ENCODE measurements at regions not wholly inside any gene's neighbourhood (a gene's known extent, or its start where the extent isn't known, plus 50 kb on each side); places are given as distances from the start of the nearest gene placed in this dataset.

DNA sequence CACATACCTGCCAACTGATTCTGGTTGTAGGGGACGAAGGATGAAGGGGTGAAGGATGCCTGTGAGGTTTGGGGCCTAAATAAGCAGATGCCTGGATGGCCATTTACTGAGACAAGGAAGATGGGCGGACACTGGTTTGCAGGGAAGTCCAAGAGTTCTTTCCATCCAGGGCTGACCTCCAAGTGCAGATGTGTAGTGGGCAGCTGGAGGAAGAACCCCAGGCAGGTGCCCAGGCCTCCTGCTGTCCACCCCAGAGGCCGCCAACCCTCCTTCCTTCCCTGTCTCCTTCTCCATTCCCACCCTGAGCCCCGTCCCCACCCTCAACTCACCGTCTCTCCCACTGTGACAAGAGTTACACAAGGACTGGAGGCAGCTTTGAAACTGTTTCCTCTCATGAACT, 171.5 kb downstream of the KATNAL1 start:
- Histone ChIP-seq H3K4me1 (peaks cover 6% of the 10 kb centered on the region), H3K27me3 (ENCODE audit: low read depth) (0 out of 2 replicates have a peak, but pooled peaks cover 3% of the 10 kb centered on the region), H3K4me3 (no peak overlapping the region), H3K9me3 (no peaks in the 10 kb centered on the region), H3K36me3 (replicated peaks) (no peaks in the 10 kb centered on the region)
- in situ Hi-C loops (cut with MboI; ENCODE audit: low sequenced_read_pairs) = loop anchor here (10.0 to 25.0 kb wide), 3 partner anchors 199 to 901 kb away; no protein-coding TSS in a partner anchor
- no peak for DNase-seq (ENCODE audit: low spot score in 2 of 2)

- Histone ChIP-seq H3K9me3 (no peaks in the 10 kb centered on the region), H3K27me3 (ENCODE audit: low read depth) (0 out of 2 replicates have a peak, but pooled peaks cover 3% of the 10 kb centered on the region), H3K4me1 (peaks cover 6% of the 10 kb centered on the region), H3K36me3 (replicated peaks) (no peaks in the 10 kb centered on the region), H3K4me3 (no peak overlapping the region)
- in situ Hi-C loops (cut with MboI; ENCODE audit: low sequenced_read_pairs) = loop anchor here (10.0 to 25.0 kb wide), 3 partner anchors 199 to 902 kb away; no protein-coding TSS in a partner anchor
- no peak for DNase-seq (ENCODE audit: low spot score in 2 of 2)
Measured at GRCh38 chr13:30135351-30135750, 172.0 kb downstream of the KATNAL1 start.

DNA sequence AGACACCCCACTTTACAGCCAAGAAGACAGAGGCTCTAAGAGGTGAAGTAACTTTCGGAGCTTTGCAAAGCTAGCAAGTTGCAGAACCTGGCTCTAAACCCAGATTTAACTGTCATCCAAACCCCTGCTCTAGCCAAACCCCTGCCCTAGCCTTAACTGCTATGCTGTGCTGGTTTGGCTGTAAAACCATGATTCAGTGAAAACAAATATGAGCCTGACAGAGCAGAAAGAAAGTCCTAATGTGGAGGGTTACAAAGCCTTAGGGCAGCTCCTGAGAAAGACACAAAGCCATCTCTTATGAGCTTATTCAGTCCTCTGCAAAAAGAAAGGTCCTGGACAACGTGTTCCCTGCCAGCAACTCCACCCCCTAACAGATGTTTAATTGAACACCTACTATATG, 172.8 kb downstream of the KATNAL1 start:
- no peaks in the 10 kb centered on the region for H3K9me3 ChIP-seq
- 0 out of 2 replicates have a peak, but pooled peaks cover 3% of the 10 kb centered on the region for H3K27me3 ChIP-seq (ENCODE audit: low read depth)
- H3K4me1 ChIP-seq = peaks cover 6% of the 10 kb centered on the region
- H3K4me3 ChIP-seq = no peak overlapping the region
- DNase-seq (ENCODE audit: low spot score in 2 of 2) = no peak
- no peaks in the 10 kb centered on the region for H3K36me3 ChIP-seq (replicated peaks)
- in situ Hi-C loops (cut with MboI; ENCODE audit: low sequenced_read_pairs) = loop anchor here (10.0 to 25.0 kb wide), 3 partner anchors 200 to 903 kb away; no protein-coding TSS in a partner anchor

GRCh38 chr13:30133996-30134395, 173.4 kb downstream of the KATNAL1 start:
- Histone ChIP-seq H3K4me3 (no peak overlapping the region), H3K36me3 (replicated peaks) (no peaks in the 10 kb centered on the region), H3K27me3 (ENCODE audit: low read depth) (0 out of 2 replicates have a peak, but pooled peaks cover 3% of the 10 kb centered on the region), H3K4me1 (peaks cover 6% of the 10 kb centered on the region), H3K9me3 (no peaks in the 10 kb centered on the region)
- in situ Hi-C loops (cut with MboI; ENCODE audit: low sequenced_read_pairs) = loop anchor here (10.0 to 25.0 kb wide), 3 partner anchors 201 to 903 kb away; no protein-coding TSS in a partner anchor
- DNase-seq (ENCODE audit: low spot score in 2 of 2) = no peak

GRCh38 chr13:30133554-30133912, 173.8 kb downstream of the KATNAL1 start:
- no peak for DNase-seq (ENCODE audit: low spot score in 2 of 2)
- in situ Hi-C loops (cut with MboI; ENCODE audit: low sequenced_read_pairs) = loop anchor here (10.0 to 25.0 kb wide), 3 partner anchors 201 to 904 kb away; no protein-coding TSS in a partner anchor
- Histone ChIP-seq H3K4me1 (peaks cover 5% of the 10 kb centered on the region), H3K27me3 (ENCODE audit: low read depth) (0 out of 2 replicates have a peak, but pooled peaks cover 3% of the 10 kb centered on the region), H3K9me3 (no peaks in the 10 kb centered on the region), H3K36me3 (replicated peaks) (no peaks in the 10 kb centered on the region), H3K4me3 (no peak overlapping the region)

- H3K36me3 ChIP-seq (replicated peaks) = no peaks in the 10 kb centered on the region
- H3K9me3 ChIP-seq = no peaks in the 10 kb centered on the region
- no peaks in the 10 kb centered on the region for H3K4me1 ChIP-seq
- 0 out of 2 replicates have a peak, but pooled peaks cover 3% of the 10 kb centered on the region for H3K27me3 ChIP-seq (ENCODE audit: low read depth)
- H3K4me3 ChIP-seq = no peak overlapping the region
- peak; percentile 77 to 99 for DNase-seq (ENCODE audit: low spot score in 2 of 2)
- in situ Hi-C loops (cut with MboI; ENCODE audit: low sequenced_read_pairs) = loop anchor here (10.0 to 25.0 kb wide), 3 partner anchors 202 to 904 kb away; no protein-coding TSS in a partner anchor
Measured at GRCh38 chr13:30132623-30133553, 174.5 kb downstream of the KATNAL1 start.

DNA sequence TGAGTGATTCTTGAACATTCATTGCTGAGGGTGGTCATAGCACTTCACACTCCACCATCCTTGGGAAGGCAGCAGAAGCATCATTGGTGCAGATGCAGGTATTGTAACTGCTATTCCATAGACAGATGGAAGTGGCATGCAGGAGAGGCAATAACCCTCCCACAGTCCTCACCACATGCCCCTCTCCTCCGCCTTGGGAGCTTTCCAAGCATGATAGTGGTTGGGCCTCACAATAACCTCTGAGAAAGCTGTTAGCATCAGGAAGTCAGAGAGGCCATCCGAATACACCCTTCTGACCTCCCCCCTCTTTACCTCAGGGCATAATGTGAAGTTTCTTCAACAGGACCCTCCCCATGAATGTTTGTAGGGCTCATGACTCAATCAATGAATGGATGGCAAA, 177.9 kb downstream of the KATNAL1 start:
- H3K27me3 ChIP-seq (ENCODE audit: low read depth) = 0 out of 2 replicates have a peak, but pooled peaks cover 3% of the 10 kb centered on the region
- no peak for DNase-seq (ENCODE audit: low spot score in 2 of 2)
- no peaks in the 10 kb centered on the region for H3K9me3 ChIP-seq
- no peak overlapping the region for H3K4me3 ChIP-seq
- no peaks in the 10 kb centered on the region for H3K36me3 ChIP-seq (replicated peaks)
- no peaks in the 10 kb centered on the region for H3K4me1 ChIP-seq
- in situ Hi-C loops (cut with MboI; ENCODE audit: low sequenced_read_pairs) = loop anchor here (25.0 kb wide), 1 partner anchor 908 kb away; no protein-coding TSS in a partner anchor

GRCh38 chr13:30128591-30128990, 178.8 kb downstream of the KATNAL1 start:
- in situ Hi-C loops (cut with MboI; ENCODE audit: low sequenced_read_pairs) = loop anchor here (25.0 kb wide), 1 partner anchor 909 kb away; no protein-coding TSS in a partner anchor
- Histone ChIP-seq H3K36me3 (replicated peaks) (no peaks in the 10 kb centered on the region), H3K4me3 (no peak overlapping the region), H3K9me3 (no peaks in the 10 kb centered on the region), H3K27me3 (ENCODE audit: low read depth) (0 out of 2 replicates have a peak, but pooled peaks cover 3% of the 10 kb centered on the region), H3K4me1 (no peaks in the 10 kb centered on the region)
- no peak for DNase-seq (ENCODE audit: low spot score in 2 of 2)

DNA sequence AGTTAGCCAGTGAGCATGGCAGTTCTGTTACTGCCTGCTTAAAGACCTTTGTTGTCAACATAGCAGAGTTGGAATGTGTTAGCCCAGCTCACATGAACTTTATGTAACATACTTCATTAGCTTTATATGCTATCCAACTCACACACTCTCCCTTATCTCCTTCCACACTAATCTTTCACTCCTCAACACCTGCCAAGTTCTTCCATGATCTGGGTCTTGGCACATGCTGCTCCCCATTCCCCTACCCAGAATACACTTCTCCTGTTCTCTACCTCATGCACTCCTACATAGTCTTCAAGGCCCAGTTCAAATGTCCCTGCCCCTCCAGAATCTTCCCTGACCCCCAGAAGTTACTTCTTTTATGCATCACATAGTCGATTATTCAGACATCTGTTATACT, 179.3 kb downstream of the KATNAL1 start:
- in situ Hi-C loops (cut with MboI; ENCODE audit: low sequenced_read_pairs) = loop anchor here (25.0 kb wide), 1 partner anchor 909 kb away; no protein-coding TSS in a partner anchor
- no peaks in the 10 kb centered on the region for H3K9me3 ChIP-seq
- H3K4me1 ChIP-seq = no peaks in the 10 kb centered on the region
- no peak for DNase-seq (ENCODE audit: low spot score in 2 of 2)
- 0 out of 2 replicates have a peak, but pooled peaks cover 3% of the 10 kb centered on the region for H3K27me3 ChIP-seq (ENCODE audit: low read depth)
- H3K36me3 ChIP-seq (replicated peaks) = no peaks in the 10 kb centered on the region
- H3K4me3 ChIP-seq = no peak overlapping the region

DNA sequence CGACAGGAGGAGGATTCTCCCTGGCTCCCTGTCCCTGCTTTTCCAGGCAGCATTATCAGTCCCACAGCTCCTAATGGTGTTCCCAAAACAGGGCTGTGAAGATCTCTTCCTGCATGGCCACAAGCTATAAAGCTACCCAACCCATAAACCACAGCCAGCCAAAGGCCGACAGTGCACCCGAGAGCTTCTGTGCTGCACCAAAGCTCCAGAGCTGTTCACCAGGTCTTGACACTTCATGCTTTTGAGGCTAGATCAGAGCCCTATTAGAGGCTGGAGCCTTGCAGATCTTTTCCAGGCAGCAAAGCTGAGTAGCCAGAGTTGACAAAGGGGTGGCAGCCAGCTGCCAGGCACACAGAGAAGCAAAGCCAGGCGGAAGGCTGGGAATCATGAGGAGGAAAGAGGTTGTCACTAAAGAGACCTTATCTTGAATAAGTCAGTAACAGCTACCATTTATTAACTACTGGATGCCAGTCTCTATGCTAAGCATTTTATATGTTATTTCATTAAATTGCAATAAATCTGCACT, 180.4 kb downstream of the KATNAL1 start:
- Histone ChIP-seq H3K9me3 (no peaks in the 10 kb centered on the region), H3K4me3 (no peak overlapping the region), H3K36me3 (replicated peaks) (no peaks in the 10 kb centered on the region), H3K4me1 (no peaks in the 10 kb centered on the region), H3K27me3 (ENCODE audit: low read depth) (no peaks in the 10 kb centered on the region)
- in situ Hi-C loops (cut with MboI; ENCODE audit: low sequenced_read_pairs) = loop anchor here (25.0 kb wide), 1 partner anchor 910 kb away; no protein-coding TSS in a partner anchor
- DNase-seq (ENCODE audit: low spot score in 2 of 2) = no peak

DNA sequence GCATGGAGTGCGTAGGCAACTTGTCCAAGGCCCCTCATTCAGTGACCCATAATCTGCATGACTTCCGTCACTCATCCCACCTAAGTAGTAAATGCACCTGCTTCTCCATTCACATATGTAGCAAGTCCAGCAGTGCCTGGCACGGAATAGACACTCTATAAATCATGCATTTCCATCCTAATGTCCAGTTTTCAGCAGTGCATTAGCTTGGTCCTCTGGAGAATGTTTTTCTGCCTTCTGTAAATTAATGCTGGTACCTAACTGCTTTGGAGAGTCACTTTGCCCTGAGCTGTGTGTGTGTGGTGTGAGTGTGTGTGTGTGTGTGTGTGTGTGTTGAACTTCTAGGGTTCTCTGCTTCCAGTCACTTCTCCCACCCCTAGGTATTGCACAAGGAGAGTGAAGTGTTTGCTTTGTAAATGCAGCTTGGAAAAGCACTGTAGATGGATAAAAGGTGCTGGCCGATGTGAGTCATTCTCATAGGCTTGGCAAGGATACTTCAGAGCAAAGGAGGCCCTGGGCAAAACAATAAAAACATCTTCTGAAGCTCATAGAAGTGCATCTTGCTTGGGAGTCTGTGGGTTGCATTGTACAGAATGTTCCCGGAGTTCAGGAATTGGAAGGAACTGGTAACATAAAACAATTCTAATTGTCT, 181.8 kb downstream of the KATNAL1 start:
- no peaks in the 10 kb centered on the region for H3K27me3 ChIP-seq (ENCODE audit: low read depth)
- no peak overlapping the region for H3K4me3 ChIP-seq
- no peak for DNase-seq (ENCODE audit: low spot score in 2 of 2)
- in situ Hi-C loops (cut with MboI; ENCODE audit: low sequenced_read_pairs) = loop anchor here (25.0 kb wide), 1 partner anchor 912 kb away; no protein-coding TSS in a partner anchor
- H3K9me3 ChIP-seq = no peaks in the 10 kb centered on the region
- no peaks in the 10 kb centered on the region for H3K4me1 ChIP-seq
- no peaks in the 10 kb centered on the region for H3K36me3 ChIP-seq (replicated peaks)

DNA sequence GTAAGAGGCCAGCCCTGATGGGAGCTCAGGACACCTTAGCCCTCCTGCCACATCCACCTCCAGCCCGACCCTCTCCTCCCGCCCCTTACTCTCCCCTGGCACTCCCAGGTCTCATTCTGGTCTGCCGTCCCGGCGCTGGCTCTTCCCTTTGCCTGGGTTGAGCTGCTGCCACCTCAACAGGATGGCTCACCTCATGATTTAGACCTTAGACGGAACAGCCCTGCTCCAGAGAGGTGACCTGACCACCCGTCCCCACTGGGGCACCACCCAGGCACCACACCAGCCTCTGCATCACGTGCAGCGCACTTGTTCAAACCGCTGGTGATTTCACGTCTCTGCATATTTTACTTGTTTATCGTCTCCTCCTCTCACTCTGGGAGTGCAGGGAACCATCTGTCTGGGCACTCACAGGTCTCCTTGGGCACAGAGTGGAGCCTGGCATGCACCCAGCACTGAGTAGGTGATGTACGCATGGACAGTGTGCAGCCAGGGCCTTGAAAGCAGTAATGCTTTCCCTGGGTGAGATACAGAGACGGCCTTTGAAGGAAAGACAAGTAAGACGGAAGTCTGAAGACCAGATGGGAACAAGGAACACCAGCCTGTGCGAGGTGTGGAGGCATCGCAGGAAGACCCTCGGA, 183.1 kb downstream of the KATNAL1 start:
- no peak overlapping the region for H3K4me3 ChIP-seq
- H3K27me3 ChIP-seq (ENCODE audit: low read depth) = no peaks in the 10 kb centered on the region
- in situ Hi-C loops (cut with MboI; ENCODE audit: low sequenced_read_pairs) = no loop called here
- no peak for DNase-seq (ENCODE audit: low spot score in 2 of 2)
- no peaks in the 10 kb centered on the region for H3K36me3 ChIP-seq (replicated peaks)
- H3K9me3 ChIP-seq = no peaks in the 10 kb centered on the region
- H3K4me1 ChIP-seq = no peaks in the 10 kb centered on the region

DNA sequence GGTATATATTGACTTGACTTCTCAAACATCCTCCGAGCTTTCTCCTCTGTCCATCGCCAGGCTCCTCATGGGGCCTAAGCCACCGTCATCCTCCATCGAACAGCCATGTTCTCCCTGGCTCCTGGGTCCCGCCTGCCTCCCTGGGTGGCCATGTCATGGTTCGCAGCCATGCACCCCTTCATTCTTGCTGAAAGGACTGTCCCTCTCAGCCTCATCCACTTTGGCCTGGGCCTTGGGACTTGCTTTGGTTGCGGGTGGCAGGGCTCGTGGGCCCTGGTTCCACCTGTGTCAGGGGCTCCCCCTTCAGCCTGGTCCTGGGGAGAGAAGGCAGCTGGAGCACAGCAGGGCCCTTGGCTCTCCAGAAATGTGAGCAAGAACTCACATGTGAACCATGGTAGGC, 183.8 kb downstream of the KATNAL1 start:
- H3K27me3 ChIP-seq (ENCODE audit: low read depth) = no peaks in the 10 kb centered on the region
- in situ Hi-C loops (cut with MboI; ENCODE audit: low sequenced_read_pairs) = no loop called here
- no peak for DNase-seq (ENCODE audit: low spot score in 2 of 2)
- H3K9me3 ChIP-seq = no peaks in the 10 kb centered on the region
- H3K4me3 ChIP-seq = no peak overlapping the region
- H3K4me1 ChIP-seq = no peaks in the 10 kb centered on the region
- H3K36me3 ChIP-seq (replicated peaks) = no peaks in the 10 kb centered on the region
